Kasumi-1 (cell line): ENCODE measurements at regions not wholly inside any gene's neighbourhood (a gene's known extent, or its start where the extent isn't known, plus 50 kb on each side); places are given as distances from the start of the nearest gene placed in this dataset.
"Not testable (repeated sequence)": the region's sequence is repeated elsewhere in the genome, so short reads cannot be mapped to it uniquely, and the experiment has no call there.

Experiments used
- DNase-seq, 2 experiments: peaks; one replicate each; lab custom pipeline; 2025; lab: John Stamatoyannopoulos, UW

- DNase-seq = no peak
Measured at GRCh38 chr17:83192161-83192788, 112.9 kb downstream of the METRNL start.

GRCh38 chr17:83192789-83193335 lies 113.5 kb downstream of the METRNL start:
- not testable (repeated sequence) for DNase-seq

- peak; percentile 82 to 88 for DNase-seq
Measured at GRCh38 chr17:83193336-83194185, 114.2 kb downstream of the METRNL start.

GRCh38 chr17:83194186-83194561 lies 114.8 kb downstream of the METRNL start:
- DNase-seq = no peak

- DNase-seq = no peak
Measured at GRCh38 chr17:83194761-83195329, 115.4 kb downstream of the METRNL start.

- no peak for DNase-seq
Measured at GRCh38 chr17:83195330-83196023, 116.1 kb downstream of the METRNL start.

GRCh38 chr17:83196024-83196365 lies 116.6 kb downstream of the METRNL start:
- no peak for DNase-seq

- no peak for DNase-seq
Measured at GRCh38 chr17:83196366-83196765, 117.0 kb downstream of the METRNL start.

- DNase-seq = no peak
Measured at GRCh38 chr17:83196973-83197880, 117.8 kb downstream of the METRNL start.

GRCh38 chr17:83198366-83199341 lies 119.2 kb downstream of the METRNL start:
- DNase-seq = peak; percentile 47 to 57

- DNase-seq = peak; percentile 99 to 100
Measured at GRCh38 chr17:83199500-83200201, 120.2 kb downstream of the METRNL start.

- DNase-seq = peak; percentile 67 to 73
Measured at GRCh38 chr17:83200231-83200699, 120.9 kb downstream of the METRNL start.

GRCh38 chr17:83200751-83201150 lies 121.3 kb downstream of the METRNL start:
- peak in 1 of 2 experiments; percentile 59 for DNase-seq

- DNase-seq = no peak
Measured at GRCh38 chr17:83201206-83202001, 122.0 kb downstream of the METRNL start.

- no peak for DNase-seq
Measured at GRCh38 chr17:83202002-83203000, 122.9 kb downstream of the METRNL start.

- no peak for DNase-seq
Measured at GRCh38 chr17:83203073-83203471, 123.7 kb downstream of the METRNL start.
